Esophagus muscularis mucosa (tissue), 4 donors: ENCODE measurements at regions not wholly inside any gene's neighbourhood (a gene's known extent, or its start where the extent isn't known, plus 50 kb on each side); places are given as distances from the start of the nearest gene placed in this dataset.

Source experiments
- CTCF ChIP-seq, 3 experiments: fragments of 200-600 bp in 2 of 3; fragments of 450-650 bp in 1 of 3; sonication (generic) in 2 of 3; IDR thresholded peaks; one replicate each; pipeline ENCODE4 v1.5.1; 2017 to 2019; ENCODE audit warnings: antibody characterized with exemption in 3 of 3, mild to moderate bottlenecking in 2 of 3, moderate library complexity in 1 of 3
- EP300 ChIP-seq: sonication (generic); formaldehyde crosslinking; IDR thresholded peaks from one replicate; pipeline ENCODE4 v1.6.1; 2017; ENCODE audit warnings: antibody characterized with exemption
- POLR2A ChIP-seq: fragments of 450-650 bp; IDR thresholded peaks from one replicate; pipeline ENCODE4 v1.6.1; 2017; ENCODE audit warnings: antibody characterized with exemption, moderate library complexity, mild to moderate bottlenecking, low read depth
- POLR2AphosphoS5 ChIP-seq, 2 donors: sonication (generic); formaldehyde crosslinking; IDR thresholded peaks; one replicate each; pipeline ENCODE4 v1.6.1; 2017; ENCODE audit warnings: antibody characterized with exemption in 2 of 2

GRCh38 chr16:86087896-86088230 is 188.9 kb downstream of the IRF8 start:
- TF ChIP-seq POLR2AphosphoS5 (IDR thresholded peaks at IDR 0.05) (no peak), CTCF (IDR thresholded peaks at IDR 0.05) (no peak), EP300 (no peak), POLR2A (no peak)
